Memory B cell (primary cell): ENCODE measurements at regions not wholly inside any gene's neighbourhood (a gene's known extent, or its start where the extent isn't known, plus 50 kb on each side); places are given as distances from the start of the nearest gene placed in this dataset.

Experiments
- ATAC-seq: fragments of 150-1000 bp; cut with Tn5 transposase; 2 replicates; pipeline ENCODE4 v1.10.0; 2021; ENCODE audit warnings: low read depth, mild to moderate bottlenecking, moderate library complexity
- DNase-seq, 2 donors: peaks; one replicate each; pipeline ENCODE4 v3.0.0; 2022; ENCODE audit warnings: low spot score in 2 of 2
- H3K27ac Mint-ChIP-seq: one replicate; pipeline ENCODE4 v1.8.0; 2022; ENCODE audit warnings: mild to moderate bottlenecking, moderate library complexity, mixed read lengths
- H3K27me3 Mint-ChIP-seq: one replicate; pipeline ENCODE4 v1.8.0; 2022; ENCODE audit warnings: mixed read lengths
- H3K36me3 Mint-ChIP-seq: one replicate; pipeline ENCODE4 v1.8.0; 2022; ENCODE audit warnings: mild to moderate bottlenecking, mixed read lengths
- H3K4me1 Mint-ChIP-seq: one replicate; pipeline ENCODE4 v1.8.0; 2022; ENCODE audit warnings: mixed read lengths
- H3K4me3 Mint-ChIP-seq: one replicate; pipeline ENCODE4 v1.8.0; 2022; ENCODE audit warnings: mild to moderate bottlenecking, moderate library complexity, mixed read lengths
- H3K9me3 Mint-ChIP-seq: one replicate; pipeline ENCODE4 v1.8.0; 2022; ENCODE audit warnings: mixed read lengths

DNA sequence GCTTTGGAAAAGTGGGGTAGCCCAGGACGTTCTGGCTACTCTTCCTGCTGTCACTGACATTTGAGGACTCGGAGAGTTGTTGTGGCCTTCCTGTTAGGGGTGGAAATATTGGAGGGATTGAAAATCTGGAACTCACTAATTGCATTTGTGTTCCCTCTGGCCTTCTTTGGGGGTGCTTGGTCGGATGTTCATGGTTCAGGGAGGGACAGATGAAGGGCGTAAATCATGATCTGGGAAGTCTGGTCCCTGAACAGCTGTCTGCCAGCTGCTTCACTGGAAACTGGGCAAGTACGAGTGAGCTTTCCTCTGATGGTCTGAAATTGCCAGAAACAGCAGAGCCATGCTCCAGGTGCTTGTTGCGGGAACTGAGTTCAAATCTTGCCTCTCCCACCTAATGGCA, 327.8 kb upstream of the C2CD4B start:
- H3K9me3 Mint-ChIP-seq: no peaks in the 10 kb centered on the region
- H3K4me1 Mint-ChIP-seq: no peaks in the 10 kb centered on the region
- no peaks in the 10 kb centered on the region for H3K36me3 Mint-ChIP-seq
- H3K27me3 Mint-ChIP-seq: peaks cover 1% of the 10 kb centered on the region
- DNase-seq (no peak), ATAC-seq (no peak)
- H3K27ac Mint-ChIP-seq: no peak overlapping the region
- H3K4me3 Mint-ChIP-seq: no peak overlapping the region

- Mint-ChIP-seq H3K4me3 (no peak overlapping the region), H3K27ac (no peak overlapping the region), H3K36me3 (no peaks in the 10 kb centered on the region), H3K9me3 (no peaks in the 10 kb centered on the region), H3K4me1 (no peaks in the 10 kb centered on the region), H3K27me3 (no peaks in the 10 kb centered on the region)
- no peak for ATAC-seq
- DNase-seq: no peak
Measured at GRCh38 chr15:62494197-62494596, 329.1 kb upstream of the C2CD4B start.

DNA sequence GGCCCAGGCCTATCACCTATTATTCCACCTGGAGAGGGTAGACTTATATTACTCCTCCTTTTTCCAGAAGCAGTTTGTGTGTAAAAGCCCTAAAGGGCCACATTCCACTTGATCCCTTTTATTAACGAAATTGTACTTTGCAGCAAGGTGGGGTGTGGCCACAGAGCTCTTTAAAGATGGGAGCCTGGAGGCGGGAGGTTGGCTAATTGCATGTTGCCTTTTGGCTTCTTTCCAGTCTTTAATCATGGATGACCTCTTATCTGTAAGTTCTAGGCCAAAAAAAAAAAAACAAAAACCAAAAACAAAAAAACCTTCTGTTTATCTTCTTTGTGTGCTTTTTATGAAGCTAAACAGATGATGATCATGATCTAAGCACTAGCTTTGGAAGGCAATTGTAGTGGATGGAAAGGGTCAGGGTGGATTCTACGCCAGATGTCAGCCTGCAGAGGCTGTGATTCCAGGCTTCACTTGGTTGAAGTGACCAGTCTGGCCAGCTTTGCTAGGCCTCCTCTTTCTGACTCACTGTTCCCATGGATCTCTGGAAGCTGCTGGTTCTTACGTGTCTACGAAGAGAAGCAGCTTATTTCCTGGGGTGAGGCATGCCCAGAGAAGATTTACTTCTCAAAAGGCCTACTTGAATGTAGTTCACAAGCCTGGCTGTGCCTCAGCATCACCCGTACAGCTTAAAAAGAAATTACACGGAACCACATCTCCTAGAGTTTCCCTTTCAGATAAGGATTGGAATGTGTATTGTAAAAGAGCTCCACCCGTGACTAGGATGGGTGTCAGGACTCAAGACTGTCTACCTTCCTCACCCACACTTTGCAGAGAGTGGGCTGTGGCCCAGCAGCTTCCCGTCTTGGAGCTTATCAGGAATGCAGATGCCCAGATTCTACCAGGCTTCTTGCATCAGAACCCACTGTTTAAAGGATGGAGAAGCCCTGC, 330.9 kb upstream of the C2CD4B start:
- Mint-ChIP-seq H3K27me3 (no peaks in the 10 kb centered on the region), H3K4me3 (no peak overlapping the region), H3K27ac (no peak overlapping the region), H3K9me3 (no peaks in the 10 kb centered on the region), H3K4me1 (no peaks in the 10 kb centered on the region), H3K36me3 (no peaks in the 10 kb centered on the region)
- ATAC-seq (no peak), DNase-seq (no peak)

DNA sequence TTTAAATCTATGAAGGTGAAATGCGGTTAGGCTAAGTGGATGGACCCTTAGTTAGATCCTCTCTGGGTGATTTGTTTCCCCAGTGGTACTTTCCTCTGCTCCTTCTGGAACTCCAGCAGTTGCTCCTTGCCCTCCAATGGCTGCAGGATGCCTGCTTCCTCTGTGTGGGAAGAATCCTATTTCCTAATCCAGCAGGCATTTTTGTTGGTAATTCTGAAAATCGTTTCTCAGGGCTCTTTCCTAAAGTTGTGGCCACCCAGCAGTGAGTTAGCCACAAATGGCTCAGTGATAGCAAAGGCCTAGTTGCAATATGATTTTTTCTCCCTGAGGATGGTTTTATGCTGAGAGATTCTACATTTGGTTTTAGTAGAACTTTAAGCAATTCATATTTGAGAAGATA, 332.3 kb upstream of the C2CD4B start:
- Mint-ChIP-seq H3K4me3 (no peak overlapping the region), H3K36me3 (no peaks in the 10 kb centered on the region), H3K27ac (no peak overlapping the region), H3K4me1 (no peaks in the 10 kb centered on the region), H3K9me3 (no peaks in the 10 kb centered on the region), H3K27me3 (no peaks in the 10 kb centered on the region)
- DNase-seq (no peak), ATAC-seq (no peak)

GRCh38 chr15:62498278-62498677, 333.2 kb upstream of the C2CD4B start:
- Mint-ChIP-seq H3K27ac (no peak overlapping the region), H3K9me3 (no peaks in the 10 kb centered on the region), H3K27me3 (peaks cover under 1% of the 10 kb centered on the region), H3K36me3 (no peaks in the 10 kb centered on the region), H3K4me3 (no peak overlapping the region), H3K4me1 (no peaks in the 10 kb centered on the region)
- DNase-seq (no peak), ATAC-seq (no peak)

DNA sequence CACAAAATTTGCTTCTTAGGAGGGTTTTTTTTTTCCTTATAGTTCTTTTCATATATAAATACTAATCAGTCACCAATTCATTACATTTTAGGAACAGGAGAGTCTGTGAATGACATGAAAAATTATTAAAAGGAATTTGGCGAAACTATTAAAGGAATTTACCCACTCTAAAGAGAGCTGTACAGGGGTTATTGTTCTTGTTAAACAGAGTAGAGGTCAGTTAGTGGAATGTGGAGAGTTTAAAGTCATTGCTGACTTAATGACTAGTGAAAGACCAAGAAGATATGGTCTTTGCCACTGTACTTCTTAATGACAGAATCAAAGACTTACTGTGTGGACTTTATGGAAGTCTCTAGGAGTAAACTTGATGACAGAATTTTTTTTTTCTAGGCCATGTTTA, 333.6 kb upstream of the C2CD4B start:
- ATAC-seq (no peak), DNase-seq (no peak)
- H3K27me3 Mint-ChIP-seq: peaks cover 4% of the 10 kb centered on the region
- H3K4me1 Mint-ChIP-seq: no peaks in the 10 kb centered on the region
- H3K4me3 Mint-ChIP-seq: no peak overlapping the region
- H3K27ac Mint-ChIP-seq: no peak overlapping the region
- no peaks in the 10 kb centered on the region for H3K9me3 Mint-ChIP-seq
- H3K36me3 Mint-ChIP-seq: no peaks in the 10 kb centered on the region

GRCh38 chr15:62500325-62500724, 335.2 kb upstream of the C2CD4B start:
- H3K4me3 Mint-ChIP-seq: no peak overlapping the region
- no peak overlapping the region for H3K27ac Mint-ChIP-seq
- H3K27me3 Mint-ChIP-seq: peaks cover 6% of the 10 kb centered on the region
- H3K9me3 Mint-ChIP-seq: no peaks in the 10 kb centered on the region
- DNase-seq (no peak), ATAC-seq (no peak)
- H3K36me3 Mint-ChIP-seq: no peaks in the 10 kb centered on the region
- no peaks in the 10 kb centered on the region for H3K4me1 Mint-ChIP-seq

- H3K27ac Mint-ChIP-seq: no peak overlapping the region
- no peaks in the 10 kb centered on the region for H3K9me3 Mint-ChIP-seq
- ATAC-seq: no peak
Measured at GRCh38 chr15:62502451-62502850, 337.4 kb upstream of the C2CD4B start.

DNA sequence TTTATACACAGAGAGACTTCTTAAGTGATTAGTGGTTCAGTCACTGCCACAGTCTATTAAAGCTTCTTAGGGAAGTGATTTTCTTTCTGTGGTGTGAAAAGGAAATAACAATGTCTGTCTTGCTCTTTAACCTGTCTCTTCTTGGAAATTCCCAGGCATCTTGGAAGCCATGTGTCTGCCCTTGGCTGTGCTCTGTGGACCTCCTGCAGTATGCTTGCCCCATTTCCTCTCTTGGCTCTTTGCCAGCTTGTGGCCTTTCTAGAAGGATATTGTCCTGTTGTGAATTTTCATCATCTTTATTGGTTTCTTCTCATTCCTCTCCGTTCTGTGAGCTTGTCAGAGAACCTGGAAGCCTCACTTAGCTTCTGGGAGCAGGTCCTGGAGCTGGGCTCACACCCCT, 338.4 kb upstream of the C2CD4B start:
- DNase-seq (no peak), ATAC-seq (no peak)
- H3K36me3 Mint-ChIP-seq: no peaks in the 10 kb centered on the region
- no peaks in the 10 kb centered on the region for H3K4me1 Mint-ChIP-seq
- no peaks in the 10 kb centered on the region for H3K9me3 Mint-ChIP-seq
- H3K4me3 Mint-ChIP-seq: no peak overlapping the region
- H3K27me3 Mint-ChIP-seq: peaks cover 6% of the 10 kb centered on the region
- H3K27ac Mint-ChIP-seq: no peak overlapping the region

More at GRCh38 chr15:62502451-62502850, 337.4 kb upstream of the C2CD4B start:
- Mint-ChIP-seq H3K4me3 (no peak overlapping the region), H3K36me3 (no peaks in the 10 kb centered on the region), H3K27me3 (peaks cover 6% of the 10 kb centered on the region), H3K4me1 (no peaks in the 10 kb centered on the region)
- no peak for DNase-seq

DNA sequence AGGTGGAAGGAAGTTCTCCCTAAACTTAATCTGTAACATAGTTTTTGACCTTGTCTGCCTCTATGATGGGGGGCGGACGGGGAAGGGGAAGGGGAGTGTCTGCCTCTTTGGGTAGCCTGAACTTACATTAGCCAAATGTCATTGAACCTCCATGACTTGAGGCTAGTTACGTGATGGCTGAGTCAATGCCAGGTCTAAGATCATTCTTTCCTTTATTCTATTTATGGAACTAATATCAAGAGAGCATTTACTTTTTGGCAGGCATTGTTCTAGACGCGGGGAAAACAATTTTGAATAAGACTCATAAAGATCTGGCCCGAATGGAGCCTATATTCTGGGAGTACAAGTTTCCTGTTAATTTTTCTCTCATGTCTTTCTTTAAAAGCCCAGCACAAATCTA, 340.7 kb upstream of the C2CD4B start:
- peaks cover 6% of the 10 kb centered on the region for H3K27me3 Mint-ChIP-seq
- ATAC-seq (no peak), DNase-seq (no peak)
- no peak overlapping the region for H3K27ac Mint-ChIP-seq
- no peaks in the 10 kb centered on the region for H3K4me1 Mint-ChIP-seq
- H3K36me3 Mint-ChIP-seq: no peaks in the 10 kb centered on the region
- H3K4me3 Mint-ChIP-seq: no peak overlapping the region
- H3K9me3 Mint-ChIP-seq: no peaks in the 10 kb centered on the region

GRCh38 chr15:62506217-62506805, 341.2 kb upstream of the C2CD4B start:
- no peaks in the 10 kb centered on the region for H3K36me3 Mint-ChIP-seq
- no peak overlapping the region for H3K4me3 Mint-ChIP-seq
- no peak overlapping the region for H3K27ac Mint-ChIP-seq
- H3K9me3 Mint-ChIP-seq: no peaks in the 10 kb centered on the region
- ATAC-seq (no peak), DNase-seq (no peak)
- H3K4me1 Mint-ChIP-seq: no peaks in the 10 kb centered on the region
- peaks cover 10% of the 10 kb centered on the region for H3K27me3 Mint-ChIP-seq

GRCh38 chr15:62509395-62509958, 344.4 kb upstream of the C2CD4B start:
- DNase-seq (no peak), ATAC-seq (no peak)
- H3K4me1 Mint-ChIP-seq: no peaks in the 10 kb centered on the region
- H3K27me3 Mint-ChIP-seq: peaks cover 8% of the 10 kb centered on the region
- H3K27ac Mint-ChIP-seq: no peak overlapping the region
- H3K36me3 Mint-ChIP-seq: no peaks in the 10 kb centered on the region
- H3K4me3 Mint-ChIP-seq: no peak overlapping the region
- no peaks in the 10 kb centered on the region for H3K9me3 Mint-ChIP-seq

DNA sequence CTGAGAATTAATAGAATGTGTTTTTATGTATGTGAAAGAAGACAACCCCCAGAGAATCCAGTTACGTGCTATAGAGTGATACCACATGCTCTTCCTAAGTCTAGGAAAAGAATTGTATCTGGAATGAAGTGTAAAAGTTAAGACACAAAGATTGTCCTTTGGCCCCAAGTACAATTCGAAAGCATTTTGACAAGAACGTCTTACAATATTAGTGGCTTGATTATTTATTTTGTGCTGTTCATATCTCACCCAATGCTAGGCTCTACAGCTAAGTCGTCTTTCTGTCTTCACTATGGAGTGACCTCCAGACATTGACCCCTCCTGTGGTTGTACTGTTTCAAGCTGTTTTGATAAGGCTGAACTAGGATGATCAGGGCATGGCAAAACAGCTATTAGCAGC, 345.7 kb upstream of the C2CD4B start:
- Mint-ChIP-seq H3K9me3 (no peaks in the 10 kb centered on the region), H3K4me1 (no peaks in the 10 kb centered on the region), H3K36me3 (no peaks in the 10 kb centered on the region), H3K27ac (no peak overlapping the region), H3K27me3 (peaks cover 6% of the 10 kb centered on the region), H3K4me3 (no peak overlapping the region)
- DNase-seq (no peak), ATAC-seq (no peak)

DNA sequence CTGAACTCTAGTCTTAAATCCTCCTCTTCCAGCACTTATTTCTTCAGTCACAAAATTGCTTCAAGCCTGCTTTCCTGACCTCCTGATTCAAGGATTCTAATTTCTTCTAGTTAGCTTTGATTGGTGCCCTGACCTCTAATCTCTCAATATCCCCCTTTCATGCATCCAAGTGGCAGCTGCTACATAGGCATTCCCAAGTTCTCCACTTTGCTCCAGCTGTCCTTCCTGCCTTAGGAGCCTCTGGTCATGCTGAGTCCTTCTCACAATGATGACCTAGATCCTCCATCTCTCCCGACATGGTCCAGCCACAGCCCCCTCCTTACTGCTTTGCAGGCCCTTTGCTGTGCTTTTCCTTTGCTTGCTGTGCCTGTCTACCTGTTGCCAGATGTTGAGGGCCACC, 347.8 kb upstream of the C2CD4B start:
- H3K27ac Mint-ChIP-seq: no peak overlapping the region
- no peak for ATAC-seq
- H3K36me3 Mint-ChIP-seq: no peaks in the 10 kb centered on the region
- H3K27me3 Mint-ChIP-seq: peaks cover 10% of the 10 kb centered on the region
- H3K9me3 Mint-ChIP-seq: no peaks in the 10 kb centered on the region
- no peak overlapping the region for H3K4me3 Mint-ChIP-seq
- no peaks in the 10 kb centered on the region for H3K4me1 Mint-ChIP-seq
- no peak for DNase-seq
